GM21360 (cell line): ENCODE measurements at regions not wholly inside any gene's neighbourhood (a gene's known extent, or its start where the extent isn't known, plus 50 kb on each side); places are given as distances from the start of the nearest gene placed in this dataset.

ENCODE experiments used
- ATAC-seq: cut with Tn5 transposase; IDR thresholded peaks from one replicate; pipeline ENCODE4 v1.9.1; 2021; ENCODE audit warnings: mild to moderate bottlenecking, moderate library complexity; ENCODE audit not compliant: unreplicated experiment

DNA sequence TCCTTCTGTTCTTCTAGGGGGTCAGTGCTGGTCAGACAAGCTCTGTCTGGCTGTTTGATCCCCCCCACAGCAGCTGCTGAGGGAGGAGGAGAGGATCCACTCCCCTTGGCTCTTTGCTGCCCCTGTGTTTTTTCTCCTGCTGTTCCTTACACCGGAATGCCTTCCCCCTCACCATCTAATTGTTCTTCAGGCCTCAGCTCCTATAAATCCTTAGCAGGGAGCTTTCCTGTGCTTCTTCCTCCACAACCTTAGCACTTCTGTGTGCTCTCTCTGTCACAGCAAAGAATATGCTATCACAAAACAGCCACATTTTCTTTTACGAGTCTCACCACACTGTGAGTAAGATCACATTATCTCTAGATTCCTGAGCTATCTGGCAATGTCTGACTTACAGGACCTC lies 196.6 kb downstream of the OTOR start:
- ATAC-seq = no peak

DNA sequence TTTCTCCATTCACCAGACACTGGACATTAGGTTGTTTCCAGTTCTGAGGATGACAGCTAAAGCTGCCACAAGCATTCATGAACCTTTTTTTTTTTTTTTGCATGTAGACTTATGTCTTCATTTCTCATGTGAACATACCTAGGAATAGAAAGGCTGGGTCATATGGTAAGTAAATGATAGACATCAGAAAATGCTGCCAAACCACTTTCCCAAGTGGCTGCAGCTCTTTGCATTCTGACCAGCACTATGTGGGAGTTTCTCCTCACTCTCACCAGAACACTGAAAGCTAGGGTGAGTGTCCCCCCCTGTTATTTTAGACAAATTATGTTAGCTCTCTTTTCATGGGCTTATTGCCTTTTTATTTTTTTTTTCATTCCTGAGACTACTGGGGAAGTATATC lies 197.5 kb downstream of the OTOR start:
- ATAC-seq = no peak

DNA sequence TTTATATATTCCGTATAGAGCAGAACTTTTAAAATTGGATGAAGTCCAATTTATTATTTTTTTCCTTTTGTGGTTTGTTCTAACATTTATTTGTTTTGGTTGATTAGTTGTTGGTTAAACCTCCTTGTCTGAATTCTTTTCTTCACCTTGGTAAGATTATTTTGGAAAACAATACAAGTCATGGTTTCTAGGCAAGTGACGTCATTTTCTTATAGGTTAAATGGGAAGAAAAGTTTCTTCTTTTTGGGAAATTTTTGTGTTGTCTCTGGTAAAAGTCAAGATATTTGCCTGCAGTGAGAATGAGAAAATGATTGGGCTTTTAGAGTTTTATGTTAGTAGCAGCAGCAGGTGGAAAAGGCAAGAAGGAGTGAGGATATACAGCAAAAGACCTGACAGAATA lies 197.9 kb downstream of the OTOR start:
- no peak for ATAC-seq

DNA sequence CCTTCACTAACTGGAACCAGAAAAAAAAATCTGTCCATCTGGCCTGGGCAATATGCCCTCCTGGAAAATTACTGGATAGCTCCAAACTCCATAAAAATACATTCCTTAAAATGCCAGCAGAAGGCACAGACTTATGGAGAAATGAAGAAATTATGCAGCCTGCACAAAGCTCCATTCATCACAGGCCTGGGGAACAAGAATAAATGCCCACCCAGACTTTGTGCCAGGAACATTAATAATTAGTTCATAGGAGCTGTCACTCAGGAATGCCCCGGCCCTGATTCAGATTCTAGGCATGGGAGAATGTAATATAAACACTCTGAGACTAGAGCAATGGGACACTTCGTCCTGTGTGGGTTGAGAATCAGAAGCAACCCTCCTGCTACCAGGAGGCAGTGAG lies 199.3 kb downstream of the OTOR start:
- ATAC-seq = no peak

DNA sequence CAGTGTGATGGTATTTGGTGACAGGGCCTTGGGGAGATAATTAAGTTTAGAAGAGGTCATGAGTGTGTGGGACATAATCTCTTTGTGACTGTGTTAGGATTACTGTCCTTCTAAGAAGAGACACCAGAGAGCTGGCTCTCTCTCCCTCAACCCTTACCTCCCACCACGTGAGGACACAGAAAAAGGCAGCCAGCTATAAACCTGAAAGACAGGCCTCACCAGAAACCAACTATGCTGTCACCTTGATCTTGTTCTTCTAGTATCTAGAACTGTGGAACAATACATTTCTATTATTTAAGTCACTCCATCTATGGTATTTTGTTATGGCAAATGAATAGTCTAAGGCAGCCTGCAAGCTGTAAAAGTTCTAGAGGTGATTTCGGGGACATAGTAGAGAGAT lies 203.7 kb downstream of the OTOR start:
- no peak for ATAC-seq

DNA sequence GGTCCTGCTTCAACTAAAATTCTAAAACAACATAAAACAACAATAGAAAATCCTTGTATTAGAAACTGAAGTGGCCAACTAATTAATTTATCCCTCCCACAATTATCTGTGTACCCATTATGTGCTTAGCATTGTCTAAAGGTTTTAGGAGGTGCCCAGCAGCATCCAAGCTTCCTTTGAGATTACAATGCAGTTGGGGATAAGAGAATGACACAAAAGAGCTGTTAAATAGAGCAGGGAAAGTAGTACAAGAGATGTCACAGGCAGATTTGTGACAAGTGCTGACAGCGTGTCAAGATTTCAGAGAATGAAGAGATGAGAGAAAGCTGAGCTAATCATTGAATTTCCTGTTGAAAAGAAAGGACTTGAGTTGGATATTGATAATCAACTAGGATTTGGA lies 204.8 kb downstream of the OTOR start:
- ATAC-seq = no peak

DNA sequence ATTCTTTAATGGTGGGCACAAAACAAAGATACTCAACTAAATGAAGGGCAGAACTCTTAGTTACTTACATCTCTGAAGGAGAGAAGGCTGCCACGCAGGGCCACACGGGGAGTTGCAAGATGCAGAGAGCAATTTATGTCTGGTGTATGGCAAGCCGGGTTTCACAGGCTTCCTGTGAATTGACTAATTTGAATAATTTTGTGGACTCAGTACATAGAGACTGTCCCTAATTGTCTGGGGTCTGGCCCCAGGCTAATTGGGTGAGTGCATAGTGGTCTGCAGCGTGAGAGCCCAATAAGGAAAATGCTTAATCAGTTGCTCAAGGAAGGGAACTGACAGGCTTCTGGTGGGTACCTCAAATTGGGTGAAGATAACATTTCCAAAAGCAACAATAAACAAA lies 205.7 kb downstream of the OTOR start:
- no peak for ATAC-seq

DNA sequence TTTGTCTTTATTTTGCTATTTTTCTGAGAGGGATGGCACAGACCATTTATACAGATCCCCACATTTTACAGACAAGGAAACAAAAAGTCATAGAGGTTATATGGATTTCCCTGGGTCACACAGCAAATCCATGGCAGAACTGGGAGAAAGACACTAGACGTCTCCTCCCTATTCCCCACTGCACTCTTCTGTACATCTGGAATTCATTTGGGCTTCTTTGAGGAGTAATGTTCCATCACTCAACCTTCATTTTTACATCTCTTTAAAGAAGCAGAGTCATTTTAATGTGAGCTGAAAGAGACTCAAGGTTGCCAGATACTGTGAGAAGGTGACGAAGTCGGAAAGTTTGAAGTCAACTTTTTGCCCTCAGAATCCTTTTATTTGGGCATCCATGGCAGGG lies 207.3 kb downstream of the OTOR start:
- no peak for ATAC-seq

DNA sequence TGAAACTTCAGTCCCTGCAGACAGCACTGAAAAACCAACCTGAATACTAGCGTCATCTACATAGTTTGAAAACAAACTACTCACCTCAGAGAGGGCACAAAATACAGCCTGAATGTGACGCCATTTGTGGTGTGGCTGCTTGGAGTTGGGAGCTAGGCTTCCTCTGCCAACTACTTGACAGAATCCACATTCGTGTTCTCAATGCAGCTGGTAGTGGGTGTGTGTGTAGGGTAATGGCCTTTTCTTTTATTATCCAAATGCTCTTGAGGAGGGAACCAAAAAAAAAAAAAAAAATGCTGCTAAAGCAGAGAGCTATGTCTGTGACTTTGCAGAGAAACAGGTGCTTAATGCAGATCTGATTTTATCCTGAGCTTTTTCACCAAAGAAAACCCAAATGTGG lies 207.8 kb downstream of the OTOR start:
- ATAC-seq = no peak

DNA sequence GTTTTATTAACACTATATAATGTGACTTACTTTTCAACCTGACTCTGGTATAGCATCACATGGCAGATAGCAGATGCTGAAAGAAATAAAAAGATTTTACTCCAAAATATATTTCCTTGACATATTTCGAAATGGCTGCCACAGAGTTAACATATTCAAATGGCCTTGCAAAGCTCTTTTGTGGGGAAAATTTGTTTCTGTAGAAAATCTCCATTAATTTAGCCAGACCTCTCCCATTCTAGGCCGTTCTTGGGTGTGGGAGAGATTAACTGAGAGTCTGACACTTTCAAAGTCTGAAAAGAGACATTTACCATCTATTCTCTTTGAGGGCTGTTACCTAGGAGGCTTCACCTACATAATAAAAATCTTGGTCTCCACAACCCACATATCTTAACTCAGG lies 217.2 kb downstream of the OTOR start:
- no peak for ATAC-seq

DNA sequence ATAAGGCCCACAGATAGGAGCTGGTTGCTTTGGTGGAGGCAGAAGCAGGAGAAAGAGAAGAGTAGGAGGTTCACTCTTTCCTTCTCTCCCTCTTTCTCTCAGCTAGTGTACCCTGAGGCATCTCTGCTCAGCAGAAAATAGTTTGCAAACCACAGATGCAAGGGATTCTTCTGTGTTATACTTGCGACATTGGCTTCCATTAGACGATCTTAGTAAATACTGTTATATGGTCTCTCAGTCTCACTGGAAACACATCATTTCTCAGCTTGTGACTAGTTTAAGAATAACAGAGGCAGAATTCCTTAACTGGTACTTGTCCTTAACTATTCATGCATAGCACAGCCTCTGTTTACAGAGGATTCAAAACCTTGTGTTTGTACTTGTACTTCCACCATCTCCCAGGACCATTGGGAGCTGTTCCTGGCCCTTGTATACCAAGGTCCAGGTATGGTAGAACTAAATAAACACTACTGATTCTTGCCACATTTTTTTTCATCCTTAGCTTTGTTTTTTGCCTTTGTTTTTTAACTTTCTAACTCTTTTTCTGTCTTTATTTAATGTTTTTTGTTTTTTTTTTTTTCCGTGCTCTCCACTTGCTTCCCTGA lies 218.2 kb downstream of the OTOR start:
- ATAC-seq = no peak

DNA sequence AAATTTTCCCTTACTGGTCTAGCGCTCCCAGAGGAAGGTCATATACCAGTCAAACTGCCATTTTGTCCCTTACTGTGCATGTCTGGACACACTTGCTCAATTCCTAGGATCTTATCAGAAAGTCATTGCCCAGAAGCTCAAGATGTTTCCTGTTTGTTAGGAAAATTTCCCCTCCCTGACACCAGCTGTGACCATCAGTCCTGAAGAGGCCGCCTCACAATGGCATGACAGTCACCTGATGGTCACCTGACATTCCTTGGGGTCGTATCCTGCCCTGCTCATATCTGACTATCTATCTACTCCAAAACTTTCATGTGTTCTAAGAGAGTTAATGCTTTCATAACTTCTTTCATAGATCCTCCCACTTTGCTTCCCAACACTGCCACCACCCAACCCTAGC lies 219.9 kb downstream of the OTOR start:
- no peak for ATAC-seq

DNA sequence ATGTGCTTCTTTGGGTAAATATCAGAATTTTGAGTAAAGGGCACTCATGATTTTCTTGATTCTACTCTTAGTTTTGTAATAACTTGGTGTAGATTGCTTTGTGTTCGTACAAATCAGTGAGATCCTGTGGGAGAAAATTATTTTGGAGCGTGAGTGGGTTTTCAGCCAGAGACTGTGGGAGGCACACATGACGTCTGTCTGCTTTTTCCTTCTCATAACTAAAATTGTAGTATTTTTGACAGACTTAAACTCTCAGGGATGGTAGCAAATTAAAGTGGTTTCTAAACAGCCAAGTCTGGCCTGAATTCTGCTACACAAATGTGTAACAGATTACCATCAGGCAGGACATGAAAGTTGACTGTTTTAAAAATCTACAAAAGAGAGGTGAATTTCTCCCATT lies 222.6 kb downstream of the OTOR start:
- ATAC-seq = no peak

DNA sequence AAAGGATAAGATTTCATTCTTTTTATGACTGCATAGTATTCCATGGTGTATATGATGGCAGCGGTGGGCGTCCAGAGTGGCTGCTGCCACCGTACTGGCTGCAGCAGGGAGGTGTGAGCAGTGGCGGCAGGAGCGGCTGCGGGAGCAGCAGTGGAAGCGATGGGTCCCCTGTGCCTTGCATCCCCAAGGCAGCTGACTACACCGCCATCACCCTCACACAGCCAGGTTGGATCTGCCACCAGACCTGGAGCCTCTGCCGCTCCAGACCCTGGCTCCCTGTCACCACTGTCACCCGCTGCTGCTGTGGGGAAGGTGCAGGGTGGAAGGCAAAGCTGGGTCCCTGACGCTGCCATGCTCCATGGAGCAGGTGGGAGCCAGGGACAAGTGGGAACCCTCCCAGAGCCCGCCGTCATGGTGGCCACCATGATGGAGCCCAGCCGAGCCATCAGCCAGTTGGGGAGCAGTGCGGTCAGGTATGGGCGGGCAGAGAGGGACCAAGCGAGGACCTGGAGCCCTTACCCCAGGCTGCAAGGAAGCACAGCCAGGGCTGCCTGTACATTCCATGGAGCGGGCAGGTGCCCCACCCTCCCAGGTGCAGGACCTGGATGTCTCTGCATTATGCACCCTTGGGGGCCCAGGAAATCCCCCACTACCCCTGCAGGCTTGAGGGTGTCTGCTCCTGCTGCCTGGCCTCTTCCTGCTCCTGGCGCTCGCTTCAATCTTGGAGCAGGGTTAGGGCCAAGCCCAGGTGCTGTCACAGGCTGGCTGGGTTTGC lies 226.1 kb downstream of the OTOR start:
- no peak for ATAC-seq

DNA sequence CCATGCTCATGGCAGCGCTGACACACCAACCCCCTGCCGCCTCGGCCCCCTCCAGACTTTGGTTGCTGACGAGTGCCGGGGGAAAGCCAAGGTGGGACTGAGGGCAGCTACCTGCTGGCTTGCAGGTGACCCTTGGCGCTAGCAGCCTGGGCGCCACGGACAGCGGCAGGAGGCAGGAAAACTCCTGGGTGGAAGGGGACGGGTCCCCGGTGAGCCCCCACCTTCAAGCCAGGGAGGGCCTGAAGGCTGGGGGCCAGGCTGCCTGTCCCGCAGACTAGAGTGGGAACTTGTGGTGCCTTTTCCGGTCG lies 226.7 kb downstream of the OTOR start:
- no peak for ATAC-seq

DNA sequence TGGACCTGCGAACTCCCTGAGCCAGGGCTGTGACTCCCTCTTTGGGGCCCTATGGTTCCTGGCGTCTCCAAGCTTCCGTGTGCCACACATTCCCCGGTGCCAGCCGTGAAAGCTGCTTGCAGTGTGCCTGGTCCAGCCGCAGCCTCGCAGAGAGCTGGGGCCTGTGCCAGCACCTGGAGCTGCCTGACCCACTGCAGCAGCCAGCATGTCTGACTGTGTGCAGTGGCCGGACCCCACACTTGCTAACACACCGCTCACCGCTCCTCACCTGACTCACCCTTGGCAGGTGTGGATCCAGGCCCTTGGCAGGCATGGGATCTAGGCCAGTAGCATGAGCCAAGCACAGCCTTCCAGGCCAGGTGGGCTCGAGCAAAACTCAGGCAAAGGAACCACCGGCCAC lies 227.5 kb downstream of the OTOR start:
- no peak for ATAC-seq

DNA sequence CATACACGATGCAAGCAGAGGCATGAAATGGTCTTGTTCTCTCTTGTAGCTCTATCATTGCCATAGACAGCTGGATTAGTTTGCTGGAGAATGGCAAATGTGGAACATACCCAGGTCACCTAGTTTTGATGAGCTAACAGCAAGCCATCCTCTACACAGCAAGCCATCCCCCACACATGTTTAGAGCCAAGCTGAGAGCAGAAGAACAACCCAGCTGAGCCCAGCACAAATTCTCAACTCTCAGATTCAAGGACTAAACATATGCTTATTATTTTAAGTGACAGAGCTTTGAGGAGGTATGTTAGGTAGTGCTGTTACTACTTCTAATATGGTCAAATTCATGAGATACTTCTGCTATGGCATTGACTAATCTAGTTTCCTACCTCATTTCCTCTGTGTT lies 230.3 kb downstream of the OTOR start:
- no peak for ATAC-seq

DNA sequence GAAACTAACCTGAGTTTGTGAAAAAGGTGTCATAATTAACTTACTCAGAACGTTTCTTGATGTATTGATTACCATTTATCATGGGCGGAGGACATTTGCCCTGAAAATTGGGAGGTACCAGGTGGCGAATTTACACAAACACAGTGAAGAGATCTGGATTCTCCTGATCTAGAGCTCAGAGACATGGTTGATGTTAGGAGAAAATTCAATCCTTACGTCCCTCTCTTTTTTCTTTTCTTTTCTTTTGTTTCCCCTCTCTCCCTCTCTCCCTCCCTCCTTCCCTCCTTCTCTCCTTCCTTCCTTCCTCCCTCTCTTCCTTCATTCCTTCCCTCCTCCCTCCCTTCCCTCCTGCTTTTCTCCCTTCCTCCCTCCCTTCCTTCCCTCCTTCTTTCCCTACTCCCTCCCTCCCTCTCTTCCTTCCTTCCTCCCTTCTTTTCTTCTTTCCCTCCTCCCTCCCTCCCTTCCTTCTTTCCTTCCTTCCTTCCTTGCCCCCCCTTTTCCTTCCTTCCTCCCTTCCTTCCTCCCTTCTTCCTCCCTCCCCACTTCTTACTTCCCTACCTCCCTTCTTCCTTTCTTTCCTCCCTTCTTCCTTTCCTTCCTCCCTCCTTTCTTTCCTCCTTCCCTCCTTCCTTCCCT lies 234.1 kb downstream of the OTOR start:
- ATAC-seq = no peak

DNA sequence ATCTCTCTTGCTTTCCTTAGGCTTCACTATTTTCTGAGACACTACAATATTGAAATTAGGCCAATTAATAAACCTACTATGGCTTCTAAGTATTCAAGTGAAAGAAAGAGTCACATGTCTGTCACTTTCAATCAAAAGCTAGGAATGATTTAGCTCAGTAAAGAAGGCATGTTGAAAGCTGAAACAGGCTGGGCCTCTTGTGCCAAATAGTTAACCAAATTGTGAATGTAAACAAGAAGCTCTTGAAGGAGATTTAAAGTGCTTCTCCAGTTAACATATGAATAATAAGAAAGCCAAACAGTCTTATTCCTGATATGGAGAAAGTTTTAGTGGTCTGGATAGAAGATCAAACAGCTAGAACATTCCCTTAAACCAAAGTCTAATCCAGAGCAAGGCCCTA lies 236.3 kb downstream of the OTOR start:
- no peak for ATAC-seq

DNA sequence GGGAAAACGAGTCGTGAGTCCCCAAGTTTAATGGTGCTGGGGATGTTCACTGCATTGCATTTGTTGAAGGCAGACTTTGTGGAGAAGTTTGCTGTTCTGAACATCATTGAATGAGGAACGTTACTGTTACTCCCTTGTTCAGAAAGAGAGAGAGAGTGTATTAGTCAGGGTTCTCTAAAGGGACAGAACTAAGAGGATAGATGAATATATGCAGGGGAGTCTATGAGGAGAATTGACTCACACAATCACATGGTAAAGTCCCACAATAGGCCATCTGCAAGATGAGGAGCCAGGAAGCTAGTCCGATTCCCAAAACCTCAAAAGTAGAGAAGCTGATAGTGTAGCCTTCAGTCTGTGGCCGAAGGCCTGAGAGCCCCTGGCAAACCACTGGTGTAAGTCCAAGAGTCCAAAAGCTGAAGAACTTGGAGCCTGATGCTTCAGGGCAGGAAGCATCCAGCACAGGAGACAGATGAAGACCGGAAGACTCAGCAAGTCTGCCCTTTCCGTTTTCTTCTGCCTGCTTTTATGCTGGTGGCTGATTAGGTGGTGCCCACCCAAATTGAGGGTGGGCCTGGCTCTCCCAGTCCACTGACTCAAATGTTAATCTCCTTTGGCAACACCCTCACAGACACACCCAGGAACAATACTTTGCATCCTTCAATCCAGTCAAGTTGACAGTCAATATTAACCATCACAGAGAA lies 223.5 kb upstream of the PCSK2 start:
- no peak for ATAC-seq

DNA sequence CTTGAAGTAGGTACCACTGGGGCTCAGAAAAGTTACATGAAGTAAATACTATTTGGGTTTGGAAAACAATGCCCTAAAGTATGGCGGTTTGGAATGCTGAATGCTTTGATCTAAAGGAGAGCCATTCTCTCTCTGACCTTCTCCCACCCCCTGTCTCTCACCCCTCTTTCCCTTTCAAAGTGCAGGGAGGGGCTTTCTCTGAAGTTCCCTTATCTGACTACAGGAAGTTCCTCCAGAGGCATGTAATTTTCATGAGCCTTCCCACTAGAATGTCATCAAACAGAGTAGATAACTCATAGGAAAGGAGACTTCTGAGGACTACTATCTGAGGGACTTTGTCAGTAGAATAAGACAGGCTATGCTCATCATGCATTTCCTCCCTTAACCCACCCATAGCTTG lies 216.7 kb upstream of the PCSK2 start:
- ATAC-seq = no peak
